ENCODE measurements at regions not wholly inside any gene's neighbourhood (a gene's known extent, or its start where the extent isn't known, plus 50 kb on each side); places are given as distances from the start of the nearest gene placed in this dataset.

DNA sequence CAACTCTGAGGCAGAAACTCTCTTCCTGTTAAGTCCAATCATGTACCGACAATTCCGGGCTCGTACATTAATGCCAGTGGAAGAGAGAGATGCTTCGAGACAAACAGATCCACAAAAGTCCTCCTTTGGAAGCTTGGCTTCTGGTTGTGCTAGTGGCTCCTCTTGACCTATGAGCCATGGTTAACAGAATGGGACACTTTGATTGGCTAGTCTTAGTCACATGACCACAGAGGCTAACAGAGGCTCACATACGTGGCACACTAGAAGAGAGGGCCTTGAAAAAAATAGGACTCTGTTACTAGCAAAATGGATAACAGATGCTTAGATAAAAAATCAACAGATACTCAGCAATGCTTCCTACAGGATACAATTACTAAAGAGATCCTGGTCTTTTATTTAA is 1211.9 kb upstream of the GYPC start:
- no peak overlapping the region for H3K9ac ChIP-seq (ENCODE audit: low read depth in 1 of 2, low read length in 2 of 2)
- H3K4me1 ChIP-seq (ENCODE audit: control insufficient read depth in 1 of 2, insufficient read depth in 2 of 2, low read length in 2 of 2): no peaks in the 10 kb centered on the region
- no peak overlapping the region for H3K27ac ChIP-seq (ENCODE audit: low read depth, low read length)
- no peaks in the 10 kb centered on the region for H3K27me3 ChIP-seq (ENCODE audit: control insufficient read depth in 1 of 2, insufficient read depth in 2 of 2, low read length in 2 of 2)
- H3K4me3 ChIP-seq (ENCODE audit: low read depth in 1 of 2, low read length in 2 of 2): no peak overlapping the region
- H3K9me3 ChIP-seq (ENCODE audit: control insufficient read depth in 1 of 2, low read length in 2 of 2): peaks cover 0 to 2% of the 10 kb centered on the region in 2 donors
- H3K36me3 ChIP-seq (ENCODE audit: control insufficient read depth in 1 of 2, insufficient read depth in 2 of 2, low read length in 2 of 2): no peaks in the 10 kb centered on the region

- no peak overlapping the region for H3K4me3 ChIP-seq (ENCODE audit: low read depth in 1 of 2, low read length in 2 of 2)
- no peaks in the 10 kb centered on the region for H3K27me3 ChIP-seq (ENCODE audit: control insufficient read depth in 1 of 2, insufficient read depth in 2 of 2, low read length in 2 of 2)
- no peak overlapping the region for H3K9ac ChIP-seq (ENCODE audit: low read depth in 1 of 2, low read length in 2 of 2)
- H3K9me3 ChIP-seq (ENCODE audit: control insufficient read depth in 1 of 2, low read length in 2 of 2): peaks cover 0 to 2% of the 10 kb centered on the region in 2 donors
- no peaks in the 10 kb centered on the region for H3K36me3 ChIP-seq (ENCODE audit: control insufficient read depth in 1 of 2, insufficient read depth in 2 of 2, low read length in 2 of 2)
- no peaks in the 10 kb centered on the region for H3K4me1 ChIP-seq (ENCODE audit: control insufficient read depth in 1 of 2, insufficient read depth in 2 of 2, low read length in 2 of 2)
- H3K27ac ChIP-seq (ENCODE audit: low read depth, low read length): no peak overlapping the region
These were observed 1210.5 kb upstream of the GYPC start for GRCh38 chr2:125445495-125445894.

GRCh38 chr2:125450092-125450491 is 1205.9 kb upstream of the GYPC start:
- H3K4me3 ChIP-seq (ENCODE audit: low read depth in 1 of 2, low read length in 2 of 2): no peak overlapping the region
- no peak overlapping the region for H3K9ac ChIP-seq (ENCODE audit: low read depth in 1 of 2, low read length in 2 of 2)
- no peaks in the 10 kb centered on the region for H3K27me3 ChIP-seq (ENCODE audit: control insufficient read depth in 1 of 2, insufficient read depth in 2 of 2, low read length in 2 of 2)
- H3K4me1 ChIP-seq (ENCODE audit: control insufficient read depth in 1 of 2, insufficient read depth in 2 of 2, low read length in 2 of 2): no peaks in the 10 kb centered on the region
- no peaks in the 10 kb centered on the region for H3K36me3 ChIP-seq (ENCODE audit: control insufficient read depth in 1 of 2, insufficient read depth in 2 of 2, low read length in 2 of 2)
- no peaks in the 10 kb centered on the region for H3K9me3 ChIP-seq (ENCODE audit: control insufficient read depth in 1 of 2, low read length in 2 of 2)
- H3K27ac ChIP-seq (ENCODE audit: low read depth, low read length): no peak overlapping the region

DNA sequence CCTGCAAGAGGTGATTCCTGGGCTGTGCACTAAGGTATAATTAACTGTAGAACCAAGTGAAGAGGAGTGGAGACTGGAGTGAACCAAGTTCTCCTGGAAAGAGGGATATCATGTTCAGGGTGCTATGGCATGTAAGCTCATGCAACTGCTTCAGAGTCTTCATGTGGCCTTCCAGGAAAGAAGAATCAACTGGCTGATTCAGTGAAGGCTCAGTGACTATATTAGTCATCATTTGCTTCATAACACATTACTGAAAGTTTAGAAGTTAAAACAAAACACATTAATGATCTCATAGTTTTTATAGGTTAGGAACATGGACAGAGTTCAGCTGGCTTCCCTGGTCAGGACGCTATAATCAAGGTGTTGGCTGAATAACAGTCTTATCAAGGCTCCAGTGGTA is 1200.8 kb upstream of the GYPC start:
- no peak overlapping the region for H3K9ac ChIP-seq (ENCODE audit: low read depth in 1 of 2, low read length in 2 of 2)
- H3K27me3 ChIP-seq (ENCODE audit: control insufficient read depth in 1 of 2, insufficient read depth in 2 of 2, low read length in 2 of 2): no peaks in the 10 kb centered on the region
- H3K36me3 ChIP-seq (ENCODE audit: control insufficient read depth in 1 of 2, insufficient read depth in 2 of 2, low read length in 2 of 2): no peaks in the 10 kb centered on the region
- no peak overlapping the region for H3K27ac ChIP-seq (ENCODE audit: low read depth, low read length)
- H3K4me3 ChIP-seq (ENCODE audit: low read depth in 1 of 2, low read length in 2 of 2): no peak overlapping the region
- no peaks in the 10 kb centered on the region for H3K4me1 ChIP-seq (ENCODE audit: control insufficient read depth in 1 of 2, insufficient read depth in 2 of 2, low read length in 2 of 2)
- peaks cover 0 to 3% of the 10 kb centered on the region in 2 donors for H3K9me3 ChIP-seq (ENCODE audit: control insufficient read depth in 1 of 2, low read length in 2 of 2)

GRCh38 chr2:125456693-125457363 is 1199.1 kb upstream of the GYPC start:
- Histone ChIP-seq H3K27me3 (ENCODE audit: control insufficient read depth in 1 of 2, insufficient read depth in 2 of 2, low read length in 2 of 2) (no peaks in the 10 kb centered on the region), H3K4me1 (ENCODE audit: control insufficient read depth in 1 of 2, insufficient read depth in 2 of 2, low read length in 2 of 2) (no peaks in the 10 kb centered on the region), H3K4me3 (ENCODE audit: low read depth in 1 of 2, low read length in 2 of 2) (no peak overlapping the region), H3K27ac (ENCODE audit: low read depth, low read length) (no peak overlapping the region), H3K9me3 (ENCODE audit: control insufficient read depth in 1 of 2, low read length in 2 of 2) (peaks cover 0 to 3% of the 10 kb centered on the region in 2 donors), H3K9ac (ENCODE audit: low read depth in 1 of 2, low read length in 2 of 2) (no peak overlapping the region), H3K36me3 (ENCODE audit: control insufficient read depth in 1 of 2, insufficient read depth in 2 of 2, low read length in 2 of 2) (no peaks in the 10 kb centered on the region)

- no peak overlapping the region for H3K4me3 ChIP-seq (ENCODE audit: low read depth in 1 of 2, low read length in 2 of 2)
- H3K9ac ChIP-seq (ENCODE audit: low read depth in 1 of 2, low read length in 2 of 2): no peak overlapping the region
- no peaks in the 10 kb centered on the region for H3K4me1 ChIP-seq (ENCODE audit: control insufficient read depth in 1 of 2, insufficient read depth in 2 of 2, low read length in 2 of 2)
- H3K36me3 ChIP-seq (ENCODE audit: control insufficient read depth in 1 of 2, insufficient read depth in 2 of 2, low read length in 2 of 2): no peaks in the 10 kb centered on the region
- no peak overlapping the region for H3K27ac ChIP-seq (ENCODE audit: low read depth, low read length)
- no peaks in the 10 kb centered on the region for H3K9me3 ChIP-seq (ENCODE audit: control insufficient read depth in 1 of 2, low read length in 2 of 2)
- H3K27me3 ChIP-seq (ENCODE audit: control insufficient read depth in 1 of 2, insufficient read depth in 2 of 2, low read length in 2 of 2): no peaks in the 10 kb centered on the region
These were observed 1184.0 kb upstream of the GYPC start for GRCh38 chr2:125471963-125472362.

- no peak overlapping the region for H3K4me3 ChIP-seq (ENCODE audit: low read depth in 1 of 2, low read length in 2 of 2)
- H3K9ac ChIP-seq (ENCODE audit: low read depth in 1 of 2, low read length in 2 of 2): no peak overlapping the region
- H3K36me3 ChIP-seq (ENCODE audit: control insufficient read depth in 1 of 2, insufficient read depth in 2 of 2, low read length in 2 of 2): no peaks in the 10 kb centered on the region
- no peak overlapping the region for H3K27ac ChIP-seq (ENCODE audit: low read depth, low read length)
- H3K9me3 ChIP-seq (ENCODE audit: control insufficient read depth in 1 of 2, low read length in 2 of 2): no peaks in the 10 kb centered on the region
- no peaks in the 10 kb centered on the region for H3K27me3 ChIP-seq (ENCODE audit: control insufficient read depth in 1 of 2, insufficient read depth in 2 of 2, low read length in 2 of 2)
- no peaks in the 10 kb centered on the region for H3K4me1 ChIP-seq (ENCODE audit: control insufficient read depth in 1 of 2, insufficient read depth in 2 of 2, low read length in 2 of 2)
These were observed 1176.8 kb upstream of the GYPC start for GRCh38 chr2:125479143-125479636.

DNA sequence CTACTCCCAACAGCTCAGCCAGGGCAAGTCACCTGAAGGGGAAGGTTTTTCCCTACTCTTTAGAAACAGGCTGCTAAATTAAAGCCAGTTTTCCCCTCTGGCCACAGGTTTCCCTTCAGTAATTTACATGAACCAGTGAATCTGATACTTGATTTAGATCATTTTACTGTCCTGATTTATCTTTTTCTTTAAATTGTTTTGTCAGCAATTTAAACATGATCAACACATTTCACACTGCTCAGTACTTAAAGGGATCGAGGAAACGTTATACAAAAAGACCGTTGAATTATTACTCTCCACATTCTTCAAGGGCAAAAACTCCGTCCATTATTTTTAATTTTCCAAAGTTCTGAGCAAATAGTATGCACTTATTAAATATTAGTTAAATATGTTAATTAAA is 1165.7 kb upstream of the GYPC start:
- H3K27me3 ChIP-seq (ENCODE audit: control insufficient read depth in 1 of 2, insufficient read depth in 2 of 2, low read length in 2 of 2): no peaks in the 10 kb centered on the region
- no peaks in the 10 kb centered on the region for H3K4me1 ChIP-seq (ENCODE audit: control insufficient read depth in 1 of 2, insufficient read depth in 2 of 2, low read length in 2 of 2)
- H3K27ac ChIP-seq (ENCODE audit: low read depth, low read length): no peak overlapping the region
- no peaks in the 10 kb centered on the region for H3K9me3 ChIP-seq (ENCODE audit: control insufficient read depth in 1 of 2, low read length in 2 of 2)
- H3K4me3 ChIP-seq (ENCODE audit: low read depth in 1 of 2, low read length in 2 of 2): no peak overlapping the region
- H3K9ac ChIP-seq (ENCODE audit: low read depth in 1 of 2, low read length in 2 of 2): no peak overlapping the region
- no peaks in the 10 kb centered on the region for H3K36me3 ChIP-seq (ENCODE audit: control insufficient read depth in 1 of 2, insufficient read depth in 2 of 2, low read length in 2 of 2)

DNA sequence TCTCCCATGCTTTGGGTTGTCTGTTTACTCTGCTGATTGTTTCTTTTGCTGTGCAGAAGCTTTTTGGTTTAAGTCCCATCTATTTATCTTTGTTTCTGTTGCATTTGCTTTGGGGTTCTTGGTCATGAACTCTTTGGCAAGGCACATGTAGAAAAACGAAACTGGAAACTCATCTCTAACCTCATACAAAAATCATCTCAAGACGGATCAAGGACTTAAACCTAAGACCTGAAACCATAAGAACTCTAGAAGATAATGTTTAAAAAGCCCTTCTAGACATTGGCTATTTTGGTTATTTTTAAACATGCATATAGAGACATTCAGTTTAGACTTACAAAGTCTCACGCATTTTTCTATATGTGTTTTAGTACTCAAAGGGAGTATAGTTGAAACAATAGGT is 1164.3 kb upstream of the GYPC start:
- Histone ChIP-seq H3K4me3 (ENCODE audit: low read depth in 1 of 2, low read length in 2 of 2) (no peak overlapping the region), H3K27me3 (ENCODE audit: control insufficient read depth in 1 of 2, insufficient read depth in 2 of 2, low read length in 2 of 2) (no peaks in the 10 kb centered on the region), H3K9ac (ENCODE audit: low read depth in 1 of 2, low read length in 2 of 2) (no peak overlapping the region), H3K36me3 (ENCODE audit: control insufficient read depth in 1 of 2, insufficient read depth in 2 of 2, low read length in 2 of 2) (no peaks in the 10 kb centered on the region), H3K4me1 (ENCODE audit: control insufficient read depth in 1 of 2, insufficient read depth in 2 of 2, low read length in 2 of 2) (no peaks in the 10 kb centered on the region), H3K27ac (ENCODE audit: low read depth, low read length) (no peak overlapping the region), H3K9me3 (ENCODE audit: control insufficient read depth in 1 of 2, low read length in 2 of 2) (no peaks in the 10 kb centered on the region)

GRCh38 chr2:125512313-125512712 is 1143.6 kb upstream of the GYPC start:
- Histone ChIP-seq H3K4me1 (ENCODE audit: control insufficient read depth in 1 of 2, insufficient read depth in 2 of 2, low read length in 2 of 2) (no peaks in the 10 kb centered on the region), H3K4me3 (ENCODE audit: low read depth in 1 of 2, low read length in 2 of 2) (no peak overlapping the region), H3K36me3 (ENCODE audit: control insufficient read depth in 1 of 2, insufficient read depth in 2 of 2, low read length in 2 of 2) (no peaks in the 10 kb centered on the region), H3K27ac (ENCODE audit: low read depth, low read length) (no peak overlapping the region), H3K9ac (ENCODE audit: low read depth in 1 of 2, low read length in 2 of 2) (no peak overlapping the region), H3K27me3 (ENCODE audit: control insufficient read depth in 1 of 2, insufficient read depth in 2 of 2, low read length in 2 of 2) (no peaks in the 10 kb centered on the region), H3K9me3 (ENCODE audit: control insufficient read depth in 1 of 2, low read length in 2 of 2) (peaks cover 0 to 5% of the 10 kb centered on the region in 2 donors)
